Gastrocnemius medialis (tissue), 4 donors: ENCODE measurements at regions not wholly inside any gene's neighbourhood (a gene's known extent, or its start where the extent isn't known, plus 50 kb on each side); places are given as distances from the start of the nearest gene placed in this dataset.

Experiments used
- POLR2A ChIP-seq, 2 donors: fragments of 450-650 bp; IDR thresholded peaks; one replicate each; pipeline ENCODE4 v1.6.1; 2017; ENCODE audit warnings: antibody characterized with exemption in 2 of 2, mild to moderate bottlenecking in 2 of 2, moderate library complexity in 2 of 2
- TF ChIP-seq, protein P1 (sequence below), 5 experiments: fragments of 450-650 bp in 3 of 5; fragments of 200-600 bp in 2 of 5; sonication (generic) in 2 of 5; IDR thresholded peaks in 4 of 5; conservative IDR thresholded peaks in 1 of 5; 1 replicate in 4 of 5; 2 replicates in 1 of 5; pipeline ENCODE4 v1.5.1; 2016 to 2019; ENCODE audit warnings: antibody characterized with exemption in 5 of 5, mild to moderate bottlenecking in 3 of 5, moderate library complexity in 3 of 5

DNA sequence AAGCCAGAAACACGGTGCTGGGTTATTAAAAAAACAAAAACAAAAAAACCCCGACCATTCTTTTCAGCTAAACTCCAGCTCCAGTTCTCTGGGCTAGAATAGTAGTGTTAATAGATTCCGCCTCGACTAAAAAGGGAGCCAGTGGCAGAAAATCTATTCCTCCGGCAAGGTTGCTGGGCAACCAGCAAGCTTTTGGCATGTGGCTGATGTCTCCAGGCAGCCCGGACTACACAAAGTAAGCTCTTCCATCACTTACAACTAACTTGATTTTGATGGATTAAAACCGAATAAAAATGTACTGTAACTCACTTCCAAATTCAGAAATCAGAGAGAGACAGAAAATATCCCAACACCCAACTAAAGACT is 126.4 kb upstream of the FOXN3 start:
- TF ChIP-seq, protein P1, sequence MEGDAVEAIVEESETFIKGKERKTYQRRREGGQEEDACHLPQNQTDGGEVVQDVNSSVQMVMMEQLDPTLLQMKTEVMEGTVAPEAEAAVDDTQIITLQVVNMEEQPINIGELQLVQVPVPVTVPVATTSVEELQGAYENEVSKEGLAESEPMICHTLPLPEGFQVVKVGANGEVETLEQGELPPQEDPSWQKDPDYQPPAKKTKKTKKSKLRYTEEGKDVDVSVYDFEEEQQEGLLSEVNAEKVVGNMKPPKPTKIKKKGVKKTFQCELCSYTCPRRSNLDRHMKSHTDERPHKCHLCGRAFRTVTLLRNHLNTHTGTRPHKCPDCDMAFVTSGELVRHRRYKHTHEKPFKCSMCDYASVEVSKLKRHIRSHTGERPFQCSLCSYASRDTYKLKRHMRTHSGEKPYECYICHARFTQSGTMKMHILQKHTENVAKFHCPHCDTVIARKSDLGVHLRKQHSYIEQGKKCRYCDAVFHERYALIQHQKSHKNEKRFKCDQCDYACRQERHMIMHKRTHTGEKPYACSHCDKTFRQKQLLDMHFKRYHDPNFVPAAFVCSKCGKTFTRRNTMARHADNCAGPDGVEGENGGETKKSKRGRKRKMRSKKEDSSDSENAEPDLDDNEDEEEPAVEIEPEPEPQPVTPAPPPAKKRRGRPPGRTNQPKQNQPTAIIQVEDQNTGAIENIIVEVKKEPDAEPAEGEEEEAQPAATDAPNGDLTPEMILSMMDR (IDR thresholded peaks at IDR 0.05 in 4 of 5, conservative IDR thresholded peaks at IDR 0.05 in 1 of 5), result no peak
- TF ChIP-seq POLR2A (IDR thresholded peaks at IDR 0.05), result no peak
